ENCODE measurements at regions not wholly inside any gene's neighbourhood (a gene's known extent, or its start where the extent isn't known, plus 50 kb on each side); places are given as distances from the start of the nearest gene placed in this dataset.

DNA sequence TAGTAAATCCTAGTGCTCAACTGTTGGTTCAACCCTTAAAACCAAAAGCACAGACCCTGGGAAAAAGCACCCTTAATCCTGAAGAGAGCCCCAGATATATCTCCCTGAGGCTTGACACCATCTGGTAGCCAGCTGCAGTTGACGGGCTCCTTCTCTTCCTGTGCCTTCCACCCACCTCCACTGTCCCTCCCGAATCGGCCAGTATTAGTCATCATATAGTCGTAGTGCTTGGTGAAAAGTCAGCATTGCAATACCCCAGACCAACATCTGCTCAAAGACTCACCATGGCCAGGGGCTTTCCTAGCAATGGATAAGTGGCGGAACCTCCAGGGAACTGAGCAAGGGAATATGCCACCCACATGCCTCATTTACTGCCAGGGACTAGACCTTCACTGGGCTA is 125.6 kb upstream of the CRBN start:
- no peak overlapping the region for H3K27ac ChIP-seq
- intact Hi-C loops (cut with micrococcal nuclease; ENCODE audit: unreplicated experiment): no loop called here
- no peaks in the 10 kb centered on the region for H3K36me3 ChIP-seq (ENCODE audit: low read depth)
- H3K4me1 ChIP-seq (replicated peaks; ENCODE audit: insufficient read depth): no peaks in the 10 kb centered on the region
- H3K27me3 ChIP-seq (ENCODE audit: insufficient read depth, low read depth): no peaks in the 10 kb centered on the region
- no peaks in the 10 kb centered on the region for H3K9me2 ChIP-seq (ENCODE audit: insufficient read depth)
- no peak overlapping the region for H3K4me3 ChIP-seq
- CTCF ChIA-PET: no interaction called here
- H3K4me2 ChIP-seq: no peak overlapping the region
- H4K20me1 ChIP-seq (ENCODE audit: insufficient read depth): no peaks in the 10 kb centered on the region
- POLR2A ChIA-PET (ENCODE audit: unreplicated experiment): no interaction called here
- no peak for DNase-seq
- H2AFZ ChIP-seq: no peak overlapping the region
- H3K79me2 ChIP-seq (ENCODE audit: low read depth): no peaks in the 10 kb centered on the region
- BruUV-seq (replicated peaks): no TSS peak
- TF ChIP-seq EZH2 (IDR thresholded peaks at IDR 0.05; ENCODE audit: low read depth): no peak
- TF ChIP-seq, protein P1, sequence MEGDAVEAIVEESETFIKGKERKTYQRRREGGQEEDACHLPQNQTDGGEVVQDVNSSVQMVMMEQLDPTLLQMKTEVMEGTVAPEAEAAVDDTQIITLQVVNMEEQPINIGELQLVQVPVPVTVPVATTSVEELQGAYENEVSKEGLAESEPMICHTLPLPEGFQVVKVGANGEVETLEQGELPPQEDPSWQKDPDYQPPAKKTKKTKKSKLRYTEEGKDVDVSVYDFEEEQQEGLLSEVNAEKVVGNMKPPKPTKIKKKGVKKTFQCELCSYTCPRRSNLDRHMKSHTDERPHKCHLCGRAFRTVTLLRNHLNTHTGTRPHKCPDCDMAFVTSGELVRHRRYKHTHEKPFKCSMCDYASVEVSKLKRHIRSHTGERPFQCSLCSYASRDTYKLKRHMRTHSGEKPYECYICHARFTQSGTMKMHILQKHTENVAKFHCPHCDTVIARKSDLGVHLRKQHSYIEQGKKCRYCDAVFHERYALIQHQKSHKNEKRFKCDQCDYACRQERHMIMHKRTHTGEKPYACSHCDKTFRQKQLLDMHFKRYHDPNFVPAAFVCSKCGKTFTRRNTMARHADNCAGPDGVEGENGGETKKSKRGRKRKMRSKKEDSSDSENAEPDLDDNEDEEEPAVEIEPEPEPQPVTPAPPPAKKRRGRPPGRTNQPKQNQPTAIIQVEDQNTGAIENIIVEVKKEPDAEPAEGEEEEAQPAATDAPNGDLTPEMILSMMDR (conservative IDR thresholded peaks at IDR 0.05): no peak
- no peaks in the 10 kb centered on the region for H3F3A ChIP-seq (ENCODE audit: insufficient read depth, low read depth)
- no peaks in the 10 kb centered on the region for H3K9me3 ChIP-seq (ENCODE audit: insufficient read depth, low read depth)

DNA sequence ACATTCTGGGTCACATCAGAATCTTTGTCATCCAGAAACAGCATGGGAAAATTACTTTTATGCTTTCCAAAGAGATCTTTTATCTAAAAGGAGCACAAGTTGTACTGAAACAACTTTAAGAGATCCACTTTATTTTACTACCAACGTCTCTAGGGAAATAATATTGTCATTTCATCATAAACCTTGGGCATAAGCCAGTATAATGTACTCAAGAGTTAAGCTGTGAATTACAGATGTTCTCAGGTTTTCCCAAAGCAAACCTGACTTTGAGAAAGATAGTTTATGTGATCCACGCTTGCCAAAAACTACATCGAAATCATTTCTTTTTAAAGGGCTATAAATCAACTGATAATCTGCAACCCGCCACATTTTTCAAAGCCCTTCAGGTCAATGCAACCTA is 124.1 kb upstream of the CRBN start:
- H2AFZ ChIP-seq: no peak overlapping the region
- no peaks in the 10 kb centered on the region for H3K9me3 ChIP-seq (ENCODE audit: insufficient read depth, low read depth)
- BruUV-seq (replicated peaks): no TSS peak
- ChIA-PET POLR2A (ENCODE audit: unreplicated experiment) (no interaction called here), CTCF (no interaction called here)
- H4K20me1 ChIP-seq (ENCODE audit: insufficient read depth): no peaks in the 10 kb centered on the region
- no peaks in the 10 kb centered on the region for H3K4me1 ChIP-seq (replicated peaks; ENCODE audit: insufficient read depth)
- H3K4me3 ChIP-seq: no peak overlapping the region
- H3F3A ChIP-seq (ENCODE audit: insufficient read depth, low read depth): no peaks in the 10 kb centered on the region
- no peaks in the 10 kb centered on the region for H3K9me2 ChIP-seq (ENCODE audit: insufficient read depth)
- TF ChIP-seq, protein P1 (conservative IDR thresholded peaks at IDR 0.05): no peak
- TF ChIP-seq EZH2 (IDR thresholded peaks at IDR 0.05; ENCODE audit: low read depth): no peak
- no peak overlapping the region for H3K27ac ChIP-seq
- no peak overlapping the region for H3K4me2 ChIP-seq
- H3K79me2 ChIP-seq (ENCODE audit: low read depth): no peaks in the 10 kb centered on the region
- H3K27me3 ChIP-seq (ENCODE audit: insufficient read depth, low read depth): no peaks in the 10 kb centered on the region
- H3K36me3 ChIP-seq (ENCODE audit: low read depth): no peaks in the 10 kb centered on the region
- DNase-seq: no peak
- intact Hi-C loops (cut with micrococcal nuclease; ENCODE audit: unreplicated experiment): no loop called here

DNA sequence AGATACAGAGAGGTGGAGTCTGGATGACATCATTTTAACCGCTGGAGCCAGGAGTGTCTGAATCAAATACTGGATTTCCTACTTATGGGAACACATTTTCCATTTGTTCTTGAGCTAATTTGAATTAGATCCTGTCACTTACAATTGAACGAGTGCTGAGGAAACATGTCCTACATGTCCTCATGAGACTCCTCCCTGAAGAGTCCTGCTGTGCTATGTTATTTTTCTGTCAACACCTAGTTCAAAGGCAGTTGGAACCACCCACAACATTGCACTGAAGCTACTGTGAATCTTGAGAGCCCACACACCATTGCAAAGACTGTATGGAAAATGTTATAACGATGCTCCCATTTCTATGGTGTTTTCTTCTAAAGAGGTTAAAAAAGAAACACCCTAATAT is 123.5 kb upstream of the CRBN start:
- no peaks in the 10 kb centered on the region for H4K20me1 ChIP-seq (ENCODE audit: insufficient read depth)
- no peaks in the 10 kb centered on the region for H3K9me2 ChIP-seq (ENCODE audit: insufficient read depth)
- no peak overlapping the region for H2AFZ ChIP-seq
- ChIA-PET POLR2A (ENCODE audit: unreplicated experiment) (no interaction called here), CTCF (no interaction called here)
- no peak overlapping the region for H3K4me2 ChIP-seq
- H3K9me3 ChIP-seq (ENCODE audit: insufficient read depth, low read depth): no peaks in the 10 kb centered on the region
- H3K79me2 ChIP-seq (ENCODE audit: low read depth): no peaks in the 10 kb centered on the region
- DNase-seq: no peak
- no peak overlapping the region for H3K27ac ChIP-seq
- H3K36me3 ChIP-seq (ENCODE audit: low read depth): no peaks in the 10 kb centered on the region
- H3K27me3 ChIP-seq (ENCODE audit: insufficient read depth, low read depth): no peaks in the 10 kb centered on the region
- intact Hi-C loops (cut with micrococcal nuclease; ENCODE audit: unreplicated experiment): no loop called here
- H3K4me1 ChIP-seq (replicated peaks; ENCODE audit: insufficient read depth): no peaks in the 10 kb centered on the region
- BruUV-seq (replicated peaks): no TSS peak
- TF ChIP-seq EZH2 (IDR thresholded peaks at IDR 0.05; ENCODE audit: low read depth): no peak
- TF ChIP-seq, protein P1 (conservative IDR thresholded peaks at IDR 0.05): no peak
- H3K4me3 ChIP-seq: no peak overlapping the region
- H3F3A ChIP-seq (ENCODE audit: insufficient read depth, low read depth): no peaks in the 10 kb centered on the region

Measured in PC-9 (cell line).